HCT116 (cell line): ENCODE measurements at regions not wholly inside any gene's neighbourhood (a gene's known extent, or its start where the extent isn't known, plus 50 kb on each side); places are given as distances from the start of the nearest gene placed in this dataset.

ENCODE experiments used
- CTCF ChIP-seq, 3 experiments: fragments of 200-600 bp in 1 of 3; sonication (generic) in 1 of 3; IDR thresholded peaks in 2 of 3; conservative IDR thresholded peaks in 1 of 3; 2 replicates each; pipeline ENCODE4 v1.5.1; 2012 to 2017; ENCODE audit warnings: low read depth in 2 of 3, low read length in 2 of 3, antibody characterized with exemption in 1 of 3, borderline replicate concordance in 1 of 3, control low read depth in 1 of 3, mild to moderate bottlenecking in 1 of 3, mixed read lengths in 1 of 3, mixed run types in 1 of 3, moderate library complexity in 1 of 3; ENCODE audit not compliant: insufficient read depth in 1 of 3
- POLR2A ChIP-seq: IDR thresholded peaks from 2 replicates; pipeline ENCODE4 v1.7.0; 2011; ENCODE audit warnings: borderline replicate concordance; ENCODE audit not compliant: insufficient read depth, insufficient read length; ENCODE audit errors: extremely low read depth
- POLR2AphosphoS5 ChIP-seq: IDR thresholded peaks from 2 replicates; pipeline ENCODE4 v1.6.1; 2011; ENCODE audit warnings: mild to moderate bottlenecking, low read depth, low read length, moderate library complexity
- REST ChIP-seq: IDR thresholded peaks from 2 replicates; pipeline ENCODE4 v1.6.1; 2012; ENCODE audit warnings: low read depth
- SIN3A ChIP-seq: IDR thresholded peaks from 2 replicates; pipeline ENCODE4 v1.6.1; 2012; ENCODE audit warnings: low read depth

- TF ChIP-seq CTCF (IDR thresholded peaks at IDR 0.05 in 2 of 3, conservative IDR thresholded peaks at IDR 0.05 in 1 of 3; ENCODE audit: borderline replicate concordance in 1 of 3, insufficient read depth in 1 of 3, low read depth in 2 of 3, low read length in 2 of 3) = no peak
- no peak for TF ChIP-seq SIN3A
- no peak for TF ChIP-seq REST
- TF ChIP-seq POLR2A = no peak
- no peak for TF ChIP-seq POLR2AphosphoS5
These were observed 69.5 kb upstream of the SYT13 start for GRCh38 chr11:45355706-45356041.
